Stimulated activated CD8-positive, alpha-beta memory T cell treated with anti-CD3 and anti-CD28 coated beads, Interleukin-12 subunit alpha, Interleukin-12 subunit beta, amount 100 ng/mL, for 1 hour (primary cell): ENCODE measurements at regions not wholly inside any gene's neighbourhood (a gene's known extent, or its start where the extent isn't known, plus 50 kb on each side); places are given as distances from the start of the nearest gene placed in this dataset.
"Not testable (repeated sequence)": the region's sequence is repeated elsewhere in the genome, so short reads cannot be mapped to it uniquely, and the experiment has no call there.

Experiments used
- DNase-seq: peaks from one replicate; pipeline ENCODE4 v3.0.0-alpha.2; 2020; ENCODE audit warnings: low read depth

DNA sequence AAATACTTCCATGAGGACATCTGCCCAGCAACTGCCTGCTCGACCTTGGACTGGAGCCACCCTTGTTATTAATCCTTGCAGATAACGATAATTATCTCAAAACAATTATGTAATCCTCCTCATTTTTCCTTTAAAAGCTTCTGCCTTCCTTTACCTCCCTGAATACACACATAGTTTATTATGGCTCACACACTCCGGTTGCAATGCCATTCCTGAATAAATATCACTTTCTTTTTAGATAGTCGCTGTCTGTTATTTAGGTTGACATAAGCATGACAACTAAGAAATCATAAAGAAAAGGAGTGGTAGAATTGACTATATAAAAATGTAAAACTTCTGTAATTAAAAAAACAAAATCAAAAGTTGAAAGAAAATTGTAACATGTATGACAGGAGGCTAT is 64.8 kb downstream of the B4GALT7 start:
- DNase-seq, result not testable (repeated sequence)

GRCh38 chr5:177665172-177665571 is 65.2 kb downstream of the B4GALT7 start:
- DNase-seq, result not testable (repeated sequence)

- DNase-seq, result not testable (repeated sequence)
Measured at GRCh38 chr5:177665960-177666359, 66.0 kb downstream of the B4GALT7 start.

GRCh38 chr5:177671035-177671754 is 71.3 kb downstream of the B4GALT7 start:
- DNase-seq, result not testable (repeated sequence)

GRCh38 chr5:177671755-177672690 is 72.1 kb downstream of the B4GALT7 start:
- DNase-seq, result peak; percentile 54
